Osteoblast (primary cell): ENCODE measurements at regions not wholly inside any gene's neighbourhood (a gene's known extent, or its start where the extent isn't known, plus 50 kb on each side); places are given as distances from the start of the nearest gene placed in this dataset.

Experiments
- DNase-seq: peaks from one replicate; pipeline ENCODE4 v3.0.0; 2011; ENCODE audit warnings: low spot score, mixed read lengths; ENCODE audit not compliant: insufficient read length; ENCODE audit errors: missing footprints
- H2AFZ ChIP-seq: 2 replicates; pipeline ENCODE4 v1.6.0; 2011; ENCODE audit warnings: mild to moderate bottlenecking, low read length
- H3K27ac ChIP-seq: 2 replicates; pipeline ENCODE4 v1.5.1; 2011; ENCODE audit warnings: mild to moderate bottlenecking, low read depth, low read length, moderate library complexity
- H3K27me3 ChIP-seq: 2 replicates; pipeline ENCODE4 v1.6.0; 2012; ENCODE audit warnings: mild to moderate bottlenecking, control low read depth, inconsistent platforms, low read length, moderate library complexity; ENCODE audit not compliant: insufficient read depth
- H3K36me3 ChIP-seq: 2 replicates; pipeline ENCODE4 v1.5.1; 2011; ENCODE audit warnings: mild to moderate bottlenecking, low read length, control low read depth, moderate library complexity; ENCODE audit not compliant: insufficient read depth
- H3K4me1 ChIP-seq: 2 replicates; pipeline ENCODE4 v1.5.1; 2011; ENCODE audit warnings: mild to moderate bottlenecking, low read length, control low read depth, moderate library complexity; ENCODE audit not compliant: insufficient read depth
- H3K4me2 ChIP-seq: 2 replicates; pipeline ENCODE4 v1.6.0; 2011; ENCODE audit warnings: mild to moderate bottlenecking, low read length; ENCODE audit not compliant: insufficient read depth
- H3K4me3 ChIP-seq: fragments of 200-600 bp; sonication (generic); 3 replicates; pipeline ENCODE4 v1.5.1; 2012; ENCODE audit warnings: mild to moderate bottlenecking, low read length, inconsistent platforms; ENCODE audit not compliant: insufficient read depth
- H3K79me2 ChIP-seq: 2 replicates; pipeline ENCODE4 v1.6.0; 2012; ENCODE audit warnings: mild to moderate bottlenecking, low read length, control low read depth, inconsistent platforms; ENCODE audit not compliant: insufficient read depth
- H3K9me3 ChIP-seq: 2 replicates; pipeline ENCODE4 v1.5.1; 2011; ENCODE audit warnings: low read depth, low read length, control low read depth
- H4K20me1 ChIP-seq: 2 replicates; pipeline ENCODE4 v1.6.0; 2012; ENCODE audit warnings: mild to moderate bottlenecking, low read length, control low read depth; ENCODE audit not compliant: insufficient read depth
- CTCF ChIP-seq: IDR thresholded peaks from 2 replicates; pipeline ENCODE4 v1.5.1; 2011; ENCODE audit warnings: mild to moderate bottlenecking, low read depth, low read length, moderate library complexity; ENCODE audit errors: extremely low read depth

DNA sequence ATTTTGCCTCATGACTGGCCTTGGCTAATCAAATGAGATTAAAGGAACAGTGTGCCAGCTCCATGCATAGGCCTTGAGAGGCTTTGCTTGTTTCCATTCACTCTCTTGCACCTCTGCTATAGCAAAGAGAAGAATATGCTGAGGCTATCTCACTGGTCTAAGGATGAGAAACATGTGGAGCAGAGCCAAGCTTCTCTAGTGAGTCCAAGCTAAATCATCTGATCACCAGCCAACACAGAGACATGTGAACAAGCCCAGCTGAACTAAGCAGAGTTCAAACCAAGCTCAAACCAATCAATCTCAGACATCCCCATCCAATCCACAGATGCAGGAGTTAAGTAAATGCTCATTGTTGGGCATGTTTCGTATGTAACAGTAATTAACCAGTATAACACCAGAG lies 69.4 kb upstream of the API5 start:
- no peak for DNase-seq
- no peak overlapping the region for H3K27ac ChIP-seq
- H3K4me3 ChIP-seq: no peak overlapping the region
- H2AFZ ChIP-seq: no peak overlapping the region
- H4K20me1 ChIP-seq: no peaks in the 10 kb centered on the region
- H3K4me2 ChIP-seq: no peak overlapping the region
- no peaks in the 10 kb centered on the region for H3K4me1 ChIP-seq
- no peaks in the 10 kb centered on the region for H3K79me2 ChIP-seq
- no peak for TF ChIP-seq CTCF
- no peaks in the 10 kb centered on the region for H3K27me3 ChIP-seq
- H3K9me3 ChIP-seq: no peaks in the 10 kb centered on the region
- no peaks in the 10 kb centered on the region for H3K36me3 ChIP-seq

- H2AFZ ChIP-seq: no peak overlapping the region
- H3K4me2 ChIP-seq: no peak overlapping the region
Observed at GRCh38 chr11:43243927-43244326, 67.9 kb upstream of the API5 start.

GRCh38 chr11:43245466-43245865 lies 66.3 kb upstream of the API5 start:
- Histone ChIP-seq H3K4me2 (no peak overlapping the region), H3K4me1 (no peaks in the 10 kb centered on the region), H4K20me1 (no peaks in the 10 kb centered on the region), H2AFZ (no peak overlapping the region), H3K27me3 (no peaks in the 10 kb centered on the region), H3K79me2 (no peaks in the 10 kb centered on the region), H3K4me3 (no peak overlapping the region), H3K9me3 (no peaks in the 10 kb centered on the region), H3K36me3 (no peaks in the 10 kb centered on the region), H3K27ac (no peak overlapping the region)
- TF ChIP-seq CTCF: no peak
- no peak for DNase-seq

More at GRCh38 chr11:43243927-43244326, 67.9 kb upstream of the API5 start:
- H3K27me3 ChIP-seq: no peaks in the 10 kb centered on the region
- no peaks in the 10 kb centered on the region for H3K79me2 ChIP-seq
- no peaks in the 10 kb centered on the region for H3K4me1 ChIP-seq
- no peaks in the 10 kb centered on the region for H4K20me1 ChIP-seq
- no peak for TF ChIP-seq CTCF
- no peak overlapping the region for H3K27ac ChIP-seq
- DNase-seq: no peak
- no peak overlapping the region for H3K4me3 ChIP-seq
- H3K36me3 ChIP-seq: no peaks in the 10 kb centered on the region
- H3K9me3 ChIP-seq: no peaks in the 10 kb centered on the region

- Histone ChIP-seq H3K79me2 (no peaks in the 10 kb centered on the region), H3K4me3 (no peak overlapping the region), H3K9me3 (no peaks in the 10 kb centered on the region), H3K4me1 (no peaks in the 10 kb centered on the region), H4K20me1 (no peaks in the 10 kb centered on the region), H2AFZ (no peak overlapping the region), H3K27me3 (no peaks in the 10 kb centered on the region), H3K4me2 (no peak overlapping the region), H3K27ac (no peak overlapping the region), H3K36me3 (no peaks in the 10 kb centered on the region)
- DNase-seq: no peak
- TF ChIP-seq CTCF: no peak
Observed at GRCh38 chr11:43250309-43250708, 61.5 kb upstream of the API5 start.
